WTC11 (cell line): ENCODE measurements at regions not wholly inside any gene's neighbourhood (a gene's known extent, or its start where the extent isn't known, plus 50 kb on each side); places are given as distances from the start of the nearest gene placed in this dataset.
"Not testable (repeated sequence)": the region's sequence is repeated elsewhere in the genome, so short reads cannot be mapped to it uniquely, and the experiment has no call there.

Experiments used
- ATAC-seq: fragments of 200-7000 bp; cut with Tn5 transposase; 2 replicates; pipeline ENCODE4 v1.10.0; 2021; ENCODE audit warnings: mild to moderate bottlenecking, moderate library complexity
- CTCF ChIA-PET: fragments of 300-600 bp; sonication (Branson Sonifier 250); formaldehyde crosslinking; loops from one replicate; lab custom pipeline; 2021; ENCODE audit warnings: antibody characterized with exemption; lab: Charles Lee
- POLR2A ChIA-PET: fragments of 350-600 bp; sonication (Branson Sonifier 250); formaldehyde crosslinking; loops from one replicate; lab custom pipeline; 2021; ENCODE audit warnings: antibody characterized with exemption; lab: Charles Lee
- DNase-seq: peaks from one replicate; pipeline ENCODE4 v3.0.0; 2021; ENCODE audit warnings: low spot score
- H3K27ac Mint-ChIP-seq: 2 replicates; pipeline ENCODE4 v1.8.0; 2021; ENCODE audit warnings: mixed read lengths
- H3K27me3 Mint-ChIP-seq: 2 replicates; pipeline ENCODE4 v1.8.0; 2021; ENCODE audit warnings: low read depth, mild to moderate bottlenecking, moderate library complexity, mixed read lengths
- H3K36me3 Mint-ChIP-seq: 2 replicates; pipeline ENCODE4 v1.8.0; 2021; ENCODE audit warnings: mixed read lengths
- H3K4me1 Mint-ChIP-seq: 2 replicates; pipeline ENCODE4 v1.8.0; 2022; ENCODE audit warnings: mixed read lengths
- H3K4me3 Mint-ChIP-seq: 2 replicates; pipeline ENCODE4 v1.8.0; 2021; ENCODE audit warnings: mild to moderate bottlenecking, moderate library complexity, mixed read lengths
- H3K9me3 Mint-ChIP-seq: 2 replicates; pipeline ENCODE4 v1.8.0; 2021; ENCODE audit warnings: mixed read lengths
- AFF4 ChIP-seq: sonication (generic); formaldehyde crosslinking; IDR thresholded peaks from 2 replicates; pipeline ENCODE4 v1.8.1; 2023; ENCODE audit warnings: mild to moderate bottlenecking, missing genetic modification reagents, borderline replicate concordance
- ATF3 ChIP-seq: sonication (generic); formaldehyde crosslinking; conservative IDR thresholded peaks from 2 replicates; pipeline ENCODE4 v1.8.1; 2022; ENCODE audit warnings: mild to moderate bottlenecking, missing genetic modification reagents
- CREB1 ChIP-seq: sonication (generic); formaldehyde crosslinking; IDR thresholded peaks from 2 replicates; pipeline ENCODE4 v1.8.0; 2023; ENCODE audit warnings: mild to moderate bottlenecking, missing genetic modification reagents
- E2F5 ChIP-seq: sonication (generic); formaldehyde crosslinking; IDR thresholded peaks from 2 replicates; pipeline ENCODE4 v1.8.1; 2022; ENCODE audit warnings: mild to moderate bottlenecking, moderate library complexity, missing genetic modification reagents
- FOXP4 ChIP-seq: sonication (generic); formaldehyde crosslinking; IDR thresholded peaks from 2 replicates; pipeline ENCODE4 v1.8.0; 2022; ENCODE audit warnings: mild to moderate bottlenecking, missing genetic modification reagents
- JUN ChIP-seq: sonication (generic); formaldehyde crosslinking; IDR thresholded peaks from 2 replicates; pipeline ENCODE4 v1.8.0; 2023; ENCODE audit warnings: mild to moderate bottlenecking, missing genetic modification reagents
- PREB ChIP-seq: sonication (generic); formaldehyde crosslinking; IDR thresholded peaks from 2 replicates; pipeline ENCODE4 v1.8.1; 2022; ENCODE audit warnings: mild to moderate bottlenecking, missing genetic modification reagents, moderate library complexity, borderline replicate concordance
- SMAD3 ChIP-seq: sonication (generic); formaldehyde crosslinking; IDR thresholded peaks from 2 replicates; pipeline ENCODE4 v1.8.0; 2022; ENCODE audit warnings: missing genetic modification reagents, mild to moderate bottlenecking, borderline replicate concordance
- SMAD4 ChIP-seq: sonication (generic); formaldehyde crosslinking; IDR thresholded peaks from 2 replicates; pipeline ENCODE4 v1.8.0; 2022; ENCODE audit warnings: mild to moderate bottlenecking, missing genetic modification reagents
- TCF7 ChIP-seq: sonication (generic); formaldehyde crosslinking; IDR thresholded peaks from 2 replicates; pipeline ENCODE4 v1.8.0; 2022; ENCODE audit warnings: mild to moderate bottlenecking, low read depth, missing genetic modification reagents, moderate library complexity
- TEAD1 ChIP-seq: sonication (generic); formaldehyde crosslinking; IDR thresholded peaks from 2 replicates; pipeline ENCODE4 v1.8.0; 2022; ENCODE audit warnings: mild to moderate bottlenecking, missing genetic modification reagents
- ZNF317 ChIP-seq: sonication (generic); formaldehyde crosslinking; IDR thresholded peaks from 2 replicates; pipeline ENCODE4 v1.8.1; 2023; ENCODE audit warnings: low read depth, mild to moderate bottlenecking, moderate library complexity, missing genetic modification reagents, borderline replicate concordance
- ZNF423 ChIP-seq: fragments of 250-450 bp; sonication (Bioruptor Pico); IDR thresholded peaks from 2 replicates; pipeline ENCODE4 v2.1.2; 2022; ENCODE audit warnings: mild to moderate bottlenecking, moderate library complexity

- CTCF ChIA-PET: no interaction called here
- ATAC-seq (no peak), DNase-seq (no peak)
- no peaks in the 10 kb centered on the region for H3K36me3 Mint-ChIP-seq
- H3K9me3 Mint-ChIP-seq: no peaks in the 10 kb centered on the region
- H3K4me3 Mint-ChIP-seq: no peak overlapping the region
- H3K27me3 Mint-ChIP-seq: no peaks in the 10 kb centered on the region
- no peak overlapping the region for H3K27ac Mint-ChIP-seq
- POLR2A ChIA-PET: no interaction called here
- H3K4me1 Mint-ChIP-seq: no peaks in the 10 kb centered on the region
- TF ChIP-seq JUN (no peak), AFF4 (CRISPR knock-in tag) (no peak)
- TF ChIP-seq, all 79 proteins: peak for 0
Observed at GRCh38 chr14:86912709-86913108, 1080.3 kb downstream of the GALC start.

GRCh38 chr14:86911486-86911885 lies 1081.5 kb downstream of the GALC start:
- Mint-ChIP-seq H3K27me3 (no peaks in the 10 kb centered on the region), H3K27ac (no peak overlapping the region), H3K4me3 (no peak overlapping the region), H3K9me3 (no peaks in the 10 kb centered on the region), H3K4me1 (no peaks in the 10 kb centered on the region), H3K36me3 (no peaks in the 10 kb centered on the region)
- TF ChIP-seq CREB1 (CRISPR knock-in tag) (no peak), TEAD1 (CRISPR knock-in tag) (no peak), FOXP4 (CRISPR knock-in tag) (no peak), PREB (CRISPR knock-in tag) (no peak), TCF7 (CRISPR knock-in tag) (no peak), ZNF423 (no peak), E2F5 (CRISPR knock-in tag) (no peak), SMAD3 (no peak), SMAD4 (CRISPR knock-in tag) (no peak), ZNF317 (CRISPR knock-in tag) (no peak), ATF3 (CRISPR knock-in tag) (no peak)
- no peak for ATAC-seq
- ChIA-PET CTCF (no interaction called here), POLR2A (no interaction called here)
- no peak for DNase-seq

GRCh38 chr14:86905386-86905926 lies 1087.5 kb downstream of the GALC start:
- H3K4me1 Mint-ChIP-seq, H3K27me3 Mint-ChIP-seq, H3K4me3 Mint-ChIP-seq, ATAC-seq, H3K36me3 Mint-ChIP-seq, H3K27ac Mint-ChIP-seq, DNase-seq, H3K9me3 Mint-ChIP-seq, CTCF ChIA-PET, POLR2A ChIA-PET: not testable (repeated sequence)
